Vagina (tissue), 2 donors: ENCODE measurements at regions not wholly inside any gene's neighbourhood (a gene's known extent, or its start where the extent isn't known, plus 50 kb on each side); places are given as distances from the start of the nearest gene placed in this dataset.

Experiments
- CTCF ChIP-seq, 3 experiments: fragments of 450-650 bp in 2 of 3; fragments of 200-600 bp in 1 of 3; sonication (generic) in 1 of 3; IDR thresholded peaks; one replicate each; pipeline ENCODE4 v1.5.1; 2017 to 2019; ENCODE audit warnings: antibody characterized with exemption in 3 of 3, mild to moderate bottlenecking in 2 of 3, moderate library complexity in 2 of 3
- POLR2A ChIP-seq, 2 donors: fragments of 450-650 bp; IDR thresholded peaks; one replicate each; pipeline ENCODE4 v1.6.1; 2017; ENCODE audit warnings: antibody characterized with exemption in 2 of 2, mild to moderate bottlenecking in 2 of 2, moderate library complexity in 2 of 2
- POLR2AphosphoS5 ChIP-seq, 2 donors: sonication (generic); formaldehyde crosslinking; IDR thresholded peaks; one replicate each; pipeline ENCODE4 v1.9.0; 2017; ENCODE audit warnings: antibody characterized with exemption in 2 of 2, mild to moderate bottlenecking in 2 of 2, low read depth in 1 of 2; ENCODE audit not compliant: insufficient read depth in 1 of 2

GRCh38 chr22:49154433-49154832 is 673.2 kb downstream of the BRD1 start:
- TF ChIP-seq POLR2AphosphoS5 (IDR thresholded peaks at IDR 0.05; ENCODE audit: insufficient read depth in 1 of 2, low read depth in 1 of 2) (no peak), CTCF (IDR thresholded peaks at IDR 0.05) (no peak), POLR2A (IDR thresholded peaks at IDR 0.05) (no peak)
